Panc1 (cell line): ENCODE measurements at regions not wholly inside any gene's neighbourhood (a gene's known extent, or its start where the extent isn't known, plus 50 kb on each side); places are given as distances from the start of the nearest gene placed in this dataset.

Source experiments
- CTCF ChIP-seq: fragments of 450-650 bp; IDR thresholded peaks from 2 replicates; pipeline ENCODE4 v1.5.1; 2017; ENCODE audit warnings: mild to moderate bottlenecking
- POLR2AphosphoS5 ChIP-seq: IDR thresholded peaks from 2 replicates; pipeline ENCODE4 v1.6.1; 2012; ENCODE audit warnings: mild to moderate bottlenecking, low read depth, low read length, moderate library complexity
- REST ChIP-seq, 2 experiments: IDR thresholded peaks; 2 replicates each; pipeline ENCODE4 v1.6.1; 2011 to 2012; ENCODE audit warnings: low read depth in 2 of 2, control low read depth in 1 of 2, low read length in 1 of 2, mild to moderate bottlenecking in 1 of 2, moderate library complexity in 1 of 2; ENCODE audit not compliant: insufficient read depth in 1 of 2
- TCF7L2 ChIP-seq: IDR thresholded peaks from 2 replicates; pipeline ENCODE4 v1.6.1; 2011; ENCODE audit warnings: mild to moderate bottlenecking, low read depth, low read length, inconsistent platforms

- TF ChIP-seq CTCF: no peak
- no peak for TF ChIP-seq REST (IDR thresholded peaks at IDR 0.05; ENCODE audit: insufficient read depth in 1 of 2, low read depth in 2 of 2, low read length in 1 of 2)
- TF ChIP-seq POLR2AphosphoS5: no peak
- no peak for TF ChIP-seq TCF7L2
Measured at GRCh38 chr11:20247591-20248007, 87.3 kb upstream of the DBX1 start.
